ENCODE measurements at regions not wholly inside any gene's neighbourhood (a gene's known extent, or its start where the extent isn't known, plus 50 kb on each side); places are given as distances from the start of the nearest gene placed in this dataset.
"Not testable (repeated sequence)": the region's sequence is repeated elsewhere in the genome, so short reads cannot be mapped to it uniquely, and the experiment has no call there.

GRCh38 chr1:189323091-189323490 is 1154.6 kb downstream of the BRINP3 start:
- Histone ChIP-seq H3K27me3 (no peaks in the 10 kb centered on the region), H3K9me3 (no peaks in the 10 kb centered on the region), H3K4me1 (no peaks in the 10 kb centered on the region), H3K27ac (no peak overlapping the region), H3K36me3 (no peaks in the 10 kb centered on the region), H3K4me3 (no peak overlapping the region)
- DNase-seq: no peak
- TF ChIP-seq CTCF (IDR thresholded peaks at IDR 0.05) (no peak), POLR2A (IDR thresholded peaks at IDR 0.05) (no peak)
- WGBS, 2 donors: 71 to 77% methylated on average over 3 of the region's 3 CpGs
- intact Hi-C loops (cut with DNase I): no loop called here

DNA sequence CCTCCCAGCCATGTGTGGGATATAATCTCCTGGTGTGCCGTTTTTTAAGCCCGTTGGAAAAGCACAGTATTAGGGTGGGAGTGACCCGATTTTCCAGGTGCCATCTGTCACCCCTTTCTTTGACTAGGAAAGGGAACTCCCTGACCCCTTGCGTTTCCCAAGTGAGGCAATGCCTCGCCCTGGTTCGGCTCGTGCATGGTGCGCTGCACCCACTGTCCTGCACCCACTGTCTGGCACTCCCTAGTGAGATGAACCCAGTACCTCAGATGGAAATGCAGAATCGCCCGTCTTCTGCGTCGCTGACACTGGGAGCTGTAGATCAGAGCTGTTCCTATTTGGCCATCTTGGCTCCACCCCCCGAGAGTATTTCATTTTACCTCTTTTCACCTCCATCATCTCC is 1146.6 kb downstream of the BRINP3 start:
- H3K4me3 ChIP-seq; H3K27me3 ChIP-seq; H3K4me1 ChIP-seq; H3K36me3 ChIP-seq; intact Hi-C loops (cut with DNase I); DNase-seq; H3K9me3 ChIP-seq; H3K27ac ChIP-seq: not testable (repeated sequence)
- 87 to 90% methylated on average over 9 to 10 of the region's 13 CpGs for WGBS, 2 donors

DNA sequence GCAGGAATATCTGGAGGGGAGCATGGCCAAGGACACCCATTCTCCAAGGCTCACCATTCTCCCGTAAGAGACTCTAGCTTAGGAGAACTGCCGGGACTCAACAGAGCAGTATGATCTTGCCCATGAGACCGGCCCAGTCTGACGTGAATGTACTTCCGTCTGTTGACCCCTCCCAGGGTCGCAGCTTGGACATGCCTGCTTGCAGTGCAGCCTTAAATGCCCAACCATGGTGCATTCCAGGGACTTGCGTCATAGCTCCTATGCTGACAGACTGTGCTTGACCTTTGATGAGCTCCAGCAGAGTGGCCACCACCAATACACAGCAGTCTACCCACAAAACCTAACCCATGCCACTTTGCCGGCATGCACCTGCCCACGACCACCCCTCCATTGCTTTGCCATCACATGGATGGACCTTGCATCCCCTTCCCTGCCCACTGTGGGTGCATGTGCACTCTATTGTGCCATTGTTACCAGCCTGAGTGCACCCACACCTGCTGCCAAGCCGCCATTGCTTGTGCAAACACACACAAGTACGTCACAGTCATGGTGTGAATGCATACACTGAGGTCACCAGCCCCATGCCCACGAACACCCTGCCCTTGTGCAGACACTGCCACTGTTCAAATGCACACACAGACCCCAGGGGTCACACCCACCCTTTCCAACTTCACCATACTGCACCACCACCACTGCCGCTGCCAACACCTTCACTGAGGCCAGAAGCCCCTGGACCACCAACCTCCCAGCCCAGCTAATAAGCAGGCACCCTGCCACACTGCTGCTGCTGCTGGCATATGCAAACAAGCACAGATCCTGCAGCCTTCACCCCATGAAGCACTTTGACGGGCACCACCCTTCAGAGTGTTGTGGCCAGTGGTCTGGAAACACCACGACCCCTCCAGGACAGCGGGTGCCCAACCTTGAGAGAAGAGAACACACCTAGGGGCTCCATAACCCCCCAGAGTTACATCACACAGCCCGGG is 1141.3 kb downstream of the BRINP3 start:
- intact Hi-C loops (cut with DNase I): no loop called here
- H3K27ac ChIP-seq: no peak overlapping the region
- H3K36me3 ChIP-seq: no peaks in the 10 kb centered on the region
- no peak for TF ChIP-seq POLR2A (IDR thresholded peaks at IDR 0.05)
- H3K27me3 ChIP-seq: no peaks in the 10 kb centered on the region
- peaks cover 0 to 5% (median 0%) of the 10 kb centered on the region in 3 donors for H3K9me3 ChIP-seq
- 67 to 90% methylated on average over 8 to 12 of the region's 17 CpGs for WGBS, 2 donors
- no peak for DNase-seq
- H3K4me1 ChIP-seq: no peaks in the 10 kb centered on the region
- H3K4me3 ChIP-seq: no peak overlapping the region

- Histone ChIP-seq H3K27me3 (no peaks in the 10 kb centered on the region), H3K27ac (no peak overlapping the region), H3K9me3 (no peaks in the 10 kb centered on the region), H3K36me3 (no peaks in the 10 kb centered on the region), H3K4me3 (no peak overlapping the region), H3K4me1 (no peaks in the 10 kb centered on the region)
- TF ChIP-seq CTCF (IDR thresholded peaks at IDR 0.05): no peak
- no peak for TF ChIP-seq POLR2A (IDR thresholded peaks at IDR 0.05)
- DNase-seq: no peak
- WGBS, 2 donors: 67 to 76% methylated on average over 4 of the region's 4 CpGs
- intact Hi-C loops (cut with DNase I): no loop called here
Measured at GRCh38 chr1:189349607-189350006, 1128.1 kb downstream of the BRINP3 start.

- no peaks in the 10 kb centered on the region for H3K36me3 ChIP-seq
- 64 to 68% methylated on average over 3 of the region's 3 CpGs for WGBS, 2 donors
- H3K4me1 ChIP-seq: no peaks in the 10 kb centered on the region
- DNase-seq: no peak
- no peak for TF ChIP-seq POLR2A (IDR thresholded peaks at IDR 0.05)
- no peak for TF ChIP-seq CTCF (IDR thresholded peaks at IDR 0.05)
- peak overlapping the region in 1 of 4 donors; percentile 17 for H3K4me3 ChIP-seq
- no peak overlapping the region for H3K27ac ChIP-seq
- intact Hi-C loops (cut with DNase I): no loop called here
- H3K27me3 ChIP-seq: no peaks in the 10 kb centered on the region
- H3K9me3 ChIP-seq: no peaks in the 10 kb centered on the region
Measured at GRCh38 chr1:189350983-189351616, 1126.6 kb downstream of the BRINP3 start.

- 3 to 25% methylated on average over 1 of the region's 1 CpG for WGBS, 2 donors
- H3K4me3 ChIP-seq: no peak overlapping the region
- no peak overlapping the region for H3K27ac ChIP-seq
- no peaks in the 10 kb centered on the region for H3K36me3 ChIP-seq
- intact Hi-C loops (cut with DNase I): no loop called here
- H3K9me3 ChIP-seq: no peaks in the 10 kb centered on the region
- DNase-seq: no peak
- TF ChIP-seq POLR2A (IDR thresholded peaks at IDR 0.05): no peak
- H3K27me3 ChIP-seq: no peaks in the 10 kb centered on the region
- no peaks in the 10 kb centered on the region for H3K4me1 ChIP-seq
Measured at GRCh38 chr1:189351960-189352359, 1125.7 kb downstream of the BRINP3 start.

Measured in esophagus squamous epithelium (tissue), 5 donors.